GM19238 (cell line): ENCODE measurements at regions not wholly inside any gene's neighbourhood (a gene's known extent, or its start where the extent isn't known, plus 50 kb on each side); places are given as distances from the start of the nearest gene placed in this dataset.
"Not testable (repeated sequence)": the region's sequence is repeated elsewhere in the genome, so short reads cannot be mapped to it uniquely, and the experiment has no call there.

Source experiments
- DNase-seq: peaks from one replicate; pipeline ENCODE4 v3.0.0; 2011; ENCODE audit warnings: low spot score; ENCODE audit not compliant: insufficient read length

DNA sequence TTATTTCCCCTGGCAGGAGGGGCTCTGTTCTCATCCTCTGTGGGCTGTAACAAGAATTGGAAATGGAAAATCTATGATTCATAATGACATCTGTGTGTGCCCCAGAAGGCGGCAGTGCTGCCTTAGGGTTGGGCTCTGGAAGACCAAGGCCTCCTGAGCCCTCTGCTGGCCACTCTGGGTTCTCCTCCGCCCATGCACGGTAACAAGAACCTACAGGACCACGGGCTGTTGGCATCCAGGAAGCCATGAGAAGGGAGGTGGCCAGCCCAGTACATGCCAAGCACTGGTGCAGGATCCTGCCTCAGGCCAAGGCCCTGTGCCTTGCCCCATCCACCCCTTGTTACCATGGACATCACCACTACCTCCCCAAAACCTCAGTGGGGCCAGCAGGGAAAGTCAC, 454.2 kb downstream of the TP53TG3F start:
- DNase-seq, result not testable (repeated sequence)

DNA sequence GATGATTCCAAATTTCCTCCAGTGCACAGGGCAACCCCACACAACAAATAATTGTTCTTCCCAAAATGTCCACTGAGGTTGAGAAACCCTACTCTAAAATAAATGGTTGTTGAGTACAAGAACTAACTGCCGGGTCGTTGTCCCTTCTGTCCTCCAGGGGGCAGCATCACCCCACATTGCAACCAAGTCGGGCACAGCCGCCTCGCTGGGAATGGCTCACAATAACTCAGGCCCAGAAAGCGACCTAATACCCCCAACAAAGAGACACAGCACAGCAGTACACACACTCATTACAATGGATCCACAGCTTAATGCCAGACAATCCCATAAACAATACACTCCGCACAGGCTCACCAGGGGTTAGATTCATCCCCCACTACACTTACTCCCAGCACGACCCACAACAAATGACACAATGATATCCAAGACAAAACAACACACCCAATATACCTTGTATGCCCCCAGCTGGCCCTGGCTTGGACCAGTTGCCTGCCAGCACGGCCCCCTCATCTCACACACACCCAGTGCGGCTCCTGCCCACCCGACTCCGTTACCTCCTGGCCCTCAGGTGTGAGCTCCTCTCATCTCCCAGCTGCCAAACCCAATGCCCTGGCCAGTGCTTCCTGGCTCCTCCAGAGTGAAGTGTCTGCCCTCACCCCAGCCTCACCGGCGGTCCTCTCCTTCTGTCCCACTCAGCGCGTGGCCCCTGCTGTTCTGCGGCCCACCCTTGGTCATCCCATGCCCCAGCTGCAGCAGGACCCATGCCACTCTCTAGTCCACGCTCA, 461.5 kb downstream of the TP53TG3F start:
- not testable (repeated sequence) for DNase-seq

DNA sequence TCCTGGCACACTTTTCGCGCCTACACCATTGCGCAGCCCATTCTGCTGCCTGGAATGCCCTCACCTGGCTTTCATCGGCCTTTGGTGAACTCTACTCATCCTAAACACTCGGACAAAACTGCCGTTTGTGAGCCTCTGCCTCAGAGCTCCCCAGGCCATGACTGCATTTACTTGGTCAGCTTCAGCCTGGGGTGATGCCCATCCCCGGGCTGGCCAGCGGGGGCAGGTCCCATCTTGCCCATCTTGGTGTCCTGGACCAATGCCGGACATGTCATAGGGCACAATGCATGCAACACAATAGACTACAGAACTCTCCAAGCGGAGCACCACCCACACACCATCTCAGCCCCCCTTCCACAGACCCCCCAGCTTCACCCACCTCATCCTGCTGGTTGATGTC, 463.5 kb downstream of the TP53TG3F start:
- DNase-seq, result peak; percentile 0

DNA sequence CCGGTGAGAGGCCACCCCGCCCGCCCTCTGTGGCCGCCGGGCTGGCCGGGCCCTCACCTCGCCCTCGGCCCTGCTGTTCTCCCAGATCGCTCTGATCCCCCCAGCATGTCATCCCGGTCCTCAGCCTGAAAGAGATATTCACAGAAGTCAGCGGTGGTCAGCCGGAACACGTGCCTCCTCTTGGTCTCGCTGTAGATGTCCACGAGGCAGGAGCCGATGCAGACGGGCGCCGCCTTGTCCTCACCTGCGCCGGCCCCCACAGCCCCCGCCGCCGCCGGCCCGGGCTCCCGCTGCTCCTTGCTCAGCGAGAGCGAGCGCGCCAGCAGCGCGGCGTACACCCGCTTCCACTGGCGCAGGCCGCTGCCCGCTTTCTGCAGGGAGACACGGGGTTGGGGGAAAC, 468.6 kb downstream of the TP53TG3F start:
- DNase-seq, result not testable (repeated sequence)

DNA sequence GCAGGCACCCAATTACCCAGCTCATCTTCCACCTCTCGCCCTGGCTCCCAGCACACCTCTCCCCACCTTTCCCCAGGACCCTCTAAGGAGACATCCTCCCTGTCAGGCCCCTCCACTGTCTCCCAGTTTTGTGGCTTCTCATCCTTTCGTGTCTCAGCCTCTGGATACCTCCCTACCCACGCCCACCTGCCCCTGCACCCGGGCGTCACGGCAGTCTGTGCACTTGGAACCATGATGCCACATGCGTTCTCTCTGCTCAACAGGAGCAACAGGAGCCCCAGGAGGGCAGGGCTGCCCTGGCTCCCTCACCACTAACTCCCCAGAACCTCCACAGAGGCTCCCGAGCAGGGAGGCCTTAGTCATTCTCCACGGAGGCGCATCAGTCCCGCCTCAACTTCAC, 472.8 kb downstream of the TP53TG3F start:
- not testable (repeated sequence) for DNase-seq

DNA sequence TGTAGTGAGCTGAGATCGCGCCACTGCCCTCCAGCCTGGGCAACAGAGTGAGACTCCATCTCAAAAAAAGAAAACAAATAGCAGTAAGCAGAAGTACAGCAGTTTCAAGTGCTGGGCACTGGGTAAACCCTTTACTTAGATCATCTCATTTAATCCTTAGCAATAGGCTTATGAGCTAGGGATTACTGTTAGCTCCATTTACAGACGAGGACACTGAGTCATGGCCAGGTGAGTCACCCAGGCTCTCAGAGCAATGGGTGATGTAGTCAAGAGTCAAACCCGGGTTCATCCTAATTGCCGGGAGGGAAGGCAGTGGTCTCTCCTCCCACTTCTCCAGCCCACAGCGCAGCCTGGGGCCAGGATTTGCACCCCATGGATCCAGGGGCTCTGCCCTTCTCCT, 473.6 kb downstream of the TP53TG3F start:
- DNase-seq, result not testable (repeated sequence)

DNA sequence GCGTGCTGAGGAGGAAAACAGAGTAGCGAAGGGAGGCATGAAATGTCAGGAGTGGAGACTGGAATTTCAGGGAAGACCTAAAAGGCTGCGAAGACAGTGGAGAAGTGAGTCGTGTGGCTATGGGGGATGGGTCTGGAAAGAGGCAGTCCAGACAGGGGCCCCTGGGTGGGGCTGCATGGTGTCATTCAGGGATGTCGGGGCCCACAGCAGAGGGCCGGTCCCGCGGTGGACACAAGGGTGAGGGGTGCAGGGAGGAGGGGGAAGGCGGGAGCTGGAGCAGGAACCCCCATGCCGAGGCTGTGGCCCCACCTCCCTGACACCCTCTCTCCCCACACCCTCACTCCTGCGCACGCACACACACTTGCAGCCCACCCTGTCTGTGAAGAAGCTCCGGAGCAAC, 476.4 kb downstream of the TP53TG3F start:
- DNase-seq, result not testable (repeated sequence)

DNA sequence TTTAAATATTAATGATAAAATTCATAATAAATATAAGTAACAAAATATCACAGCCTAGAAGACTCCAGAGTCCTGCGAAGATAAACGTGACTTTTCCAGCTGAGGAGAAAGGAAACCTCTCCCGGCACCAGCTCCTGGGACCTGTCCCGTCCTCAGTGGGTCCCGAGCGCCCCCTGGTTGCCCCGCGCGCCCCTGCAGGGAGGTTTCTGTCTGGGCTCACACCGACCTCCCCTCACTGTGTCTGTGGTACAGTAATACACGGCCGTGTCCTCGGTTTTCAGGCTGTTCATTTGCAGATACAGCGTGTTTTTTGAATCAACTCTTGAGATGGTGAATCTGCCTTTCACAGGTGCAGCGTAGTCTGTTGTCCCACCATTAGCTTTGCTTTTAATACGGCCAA, 478.7 kb downstream of the TP53TG3F start:
- not testable (repeated sequence) for DNase-seq

DNA sequence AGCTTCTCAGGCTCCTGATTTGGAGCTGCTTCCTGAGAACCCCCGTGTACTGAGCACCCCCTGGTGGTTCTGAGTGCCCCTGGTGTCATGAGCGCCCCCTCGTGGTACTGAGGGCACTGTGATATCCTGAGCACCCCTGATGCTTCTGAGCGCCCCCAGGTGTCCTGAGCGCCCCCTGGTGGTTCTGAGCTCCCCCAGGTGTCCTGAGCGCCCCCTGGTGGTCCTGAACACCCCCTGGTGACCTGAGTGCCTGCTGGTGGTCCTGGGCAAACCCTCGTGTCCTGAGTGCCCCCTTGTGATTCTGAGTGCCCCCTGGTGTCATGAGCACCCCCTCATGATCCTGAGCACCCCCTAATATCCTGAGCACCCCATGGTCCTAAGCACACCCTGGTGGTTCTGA, 502.1 kb downstream of the TP53TG3F start:
- DNase-seq, result not testable (repeated sequence)

DNA sequence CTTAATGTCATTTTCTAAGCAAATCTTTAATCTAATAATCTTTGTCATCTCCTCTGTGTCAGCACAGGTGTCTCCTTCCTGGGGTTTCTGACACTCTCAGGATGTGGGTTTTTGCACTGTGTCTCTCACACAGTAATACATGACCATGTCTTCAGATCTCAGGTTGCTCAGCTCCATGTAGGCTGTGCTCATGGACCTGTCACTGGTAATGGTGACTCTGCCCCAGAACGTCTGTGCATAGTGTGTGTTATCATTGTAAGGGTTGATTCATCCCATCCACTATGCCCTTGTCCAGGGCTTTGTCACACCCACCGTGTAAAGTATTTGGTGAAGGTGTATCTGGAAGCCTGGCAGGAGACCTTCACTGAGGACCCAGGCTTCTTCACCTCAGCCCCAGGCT, 506.1 kb downstream of the TP53TG3F start:
- not testable (repeated sequence) for DNase-seq

DNA sequence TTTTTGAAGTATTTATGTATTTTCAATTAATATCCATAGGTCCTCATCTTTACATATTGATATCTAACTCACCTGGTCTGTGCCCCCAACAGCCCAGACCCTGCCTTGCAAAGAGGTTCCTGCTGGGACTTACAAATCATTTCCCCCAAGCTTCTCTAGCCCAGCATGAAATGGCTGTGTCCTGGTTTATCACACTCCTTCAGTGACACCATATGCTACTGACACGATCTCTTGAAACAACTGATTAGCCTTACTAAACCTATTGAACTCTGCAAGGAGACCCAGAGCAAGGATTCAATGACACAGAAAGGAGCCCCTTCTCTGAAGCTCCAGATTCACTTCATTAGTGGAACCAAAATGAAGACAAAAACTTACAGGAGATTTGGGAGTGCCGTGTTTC, 507.4 kb downstream of the TP53TG3F start:
- not testable (repeated sequence) for DNase-seq

DNA sequence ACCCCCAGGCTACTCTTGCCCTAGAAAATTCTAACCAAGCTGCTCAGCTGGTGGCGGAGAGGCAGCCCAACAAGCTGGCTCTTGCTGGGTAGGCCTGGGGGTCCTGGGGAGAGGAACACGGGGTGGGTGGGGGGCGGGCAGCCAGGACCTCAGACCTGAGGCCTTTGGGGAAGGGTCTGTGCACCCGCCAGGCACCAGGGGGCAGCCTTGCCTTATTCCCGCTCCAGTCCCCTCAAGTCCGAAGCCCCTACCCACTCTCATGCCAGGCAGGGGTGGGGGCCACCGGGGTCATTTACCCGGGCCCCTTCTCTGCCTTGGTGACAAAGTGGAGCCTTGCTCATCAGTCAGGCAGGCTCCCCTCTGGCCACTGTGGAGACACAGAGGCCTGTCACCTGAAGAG, 515.1 kb downstream of the TP53TG3F start:
- not testable (repeated sequence) for DNase-seq

DNA sequence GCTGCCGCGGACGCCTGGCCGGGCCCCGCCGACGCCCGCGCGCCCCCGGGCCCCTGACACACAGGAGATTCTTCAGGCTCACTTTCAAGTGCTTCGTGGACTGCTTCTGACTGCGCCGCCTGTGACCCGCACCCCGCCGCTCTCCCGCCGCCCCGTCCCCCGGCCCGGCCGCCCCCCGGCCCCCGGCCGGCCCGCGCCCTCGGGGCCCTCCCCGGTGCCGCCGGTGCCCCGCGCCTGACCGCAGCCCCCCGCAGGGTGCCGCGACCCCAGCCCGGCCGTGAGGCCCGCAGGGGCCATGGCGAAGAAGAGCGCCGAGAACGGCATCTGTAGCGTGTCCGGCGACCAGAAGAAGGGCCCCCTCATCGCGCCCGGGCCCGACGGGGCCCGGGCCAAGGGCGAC, 516.3 kb downstream of the TP53TG3F start:
- not testable (repeated sequence) for DNase-seq

DNA sequence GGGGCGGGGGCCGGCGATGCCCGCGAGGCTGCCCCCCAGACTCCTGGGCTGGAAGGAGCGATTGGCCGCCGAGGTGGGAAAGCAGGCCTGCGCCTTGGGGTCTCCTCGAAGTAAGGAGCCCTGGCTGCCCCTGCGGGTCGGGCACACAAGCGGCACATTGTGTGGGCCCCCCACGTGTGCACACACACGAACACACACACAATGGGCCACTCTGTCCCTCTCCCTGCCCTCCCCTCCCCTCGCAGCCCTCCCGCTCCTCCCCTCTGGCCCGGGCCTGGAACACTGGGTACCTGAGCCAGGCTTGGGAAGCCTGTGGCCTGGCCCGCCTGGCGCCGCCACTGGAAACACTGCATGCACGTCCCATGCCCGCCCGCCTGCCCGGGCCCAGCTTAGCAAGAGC, 517.1 kb downstream of the TP53TG3F start:
- DNase-seq, result not testable (repeated sequence)

DNA sequence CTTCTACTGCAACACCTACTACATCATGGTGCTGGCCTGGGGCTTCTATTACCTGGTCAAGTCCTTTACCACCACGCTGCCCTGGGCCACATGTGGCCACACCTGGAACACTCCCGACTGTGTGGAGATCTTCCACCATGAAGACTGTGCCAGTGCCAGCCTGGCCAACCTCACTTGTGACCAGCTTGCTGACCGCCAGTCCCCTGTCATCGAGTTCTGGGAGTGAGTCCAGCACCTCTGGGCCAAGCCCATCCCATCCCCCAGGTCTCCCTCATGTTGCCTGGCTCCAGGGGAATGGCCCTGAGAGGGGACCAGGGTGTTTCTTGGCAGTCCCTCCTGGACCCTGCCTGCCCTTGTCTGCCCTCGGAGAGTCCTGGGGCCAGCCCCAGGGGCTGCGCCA, 519.4 kb downstream of the TP53TG3F start:
- not testable (repeated sequence) for DNase-seq

DNA sequence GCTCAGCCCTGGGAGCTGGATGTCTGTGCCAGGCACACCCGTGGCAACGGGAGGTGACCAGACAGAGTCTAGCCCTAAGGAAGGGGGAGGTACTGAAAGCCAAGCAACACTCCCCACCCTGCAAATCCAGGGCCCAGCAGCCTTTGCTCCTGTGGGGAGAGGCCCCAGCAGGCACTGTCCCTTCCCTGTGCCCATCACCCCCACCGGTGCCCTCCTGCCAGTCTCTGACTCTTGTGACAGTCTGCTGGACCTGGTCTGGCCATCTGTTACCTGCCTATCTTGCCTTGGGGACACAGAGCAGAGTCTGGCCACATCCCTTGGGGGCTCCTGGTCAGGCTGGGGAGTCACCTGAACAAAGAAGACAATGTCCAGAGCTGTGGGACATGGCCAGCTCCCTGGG, 520.2 kb downstream of the TP53TG3F start:
- DNase-seq, result not testable (repeated sequence)

DNA sequence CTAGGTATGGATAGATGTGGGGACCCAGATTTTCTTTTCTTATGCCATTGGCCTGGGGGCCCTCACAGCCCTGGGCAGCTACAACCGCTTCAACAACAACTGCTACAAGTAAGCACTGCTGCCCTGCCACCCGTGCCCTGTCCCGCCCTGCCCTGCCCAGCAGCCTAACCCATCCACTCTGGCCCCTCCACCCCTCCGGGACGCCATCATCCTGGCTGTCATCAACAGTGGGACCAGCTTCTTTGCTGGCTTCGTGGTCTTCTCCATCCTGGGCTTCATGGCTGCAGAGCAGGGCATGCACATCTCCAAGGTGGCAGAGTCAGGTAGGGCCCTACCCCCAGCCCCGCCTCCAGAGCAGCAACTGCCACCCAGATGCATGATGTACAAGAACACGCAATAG, 521.3 kb downstream of the TP53TG3F start:
- not testable (repeated sequence) for DNase-seq

DNA sequence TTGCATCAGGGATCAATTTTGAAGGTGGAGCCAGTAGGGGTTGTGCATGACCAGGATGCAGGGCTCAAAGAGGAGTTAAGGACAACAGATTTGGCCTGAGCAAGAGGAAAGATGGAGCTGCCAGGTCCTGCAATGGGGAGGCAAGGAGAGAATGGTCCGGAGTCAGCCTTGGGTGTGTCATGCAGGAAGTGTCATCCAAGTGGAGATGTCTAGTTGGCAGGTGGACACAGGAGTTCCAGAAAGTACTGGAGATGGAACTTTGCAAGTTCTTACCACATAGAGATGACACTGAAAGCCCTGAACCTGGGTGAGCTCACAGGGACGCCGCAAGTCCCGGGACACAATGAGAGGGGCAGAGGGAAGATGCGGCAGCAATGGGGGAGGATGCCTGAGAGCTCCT, 525.0 kb downstream of the TP53TG3F start:
- not testable (repeated sequence) for DNase-seq

DNA sequence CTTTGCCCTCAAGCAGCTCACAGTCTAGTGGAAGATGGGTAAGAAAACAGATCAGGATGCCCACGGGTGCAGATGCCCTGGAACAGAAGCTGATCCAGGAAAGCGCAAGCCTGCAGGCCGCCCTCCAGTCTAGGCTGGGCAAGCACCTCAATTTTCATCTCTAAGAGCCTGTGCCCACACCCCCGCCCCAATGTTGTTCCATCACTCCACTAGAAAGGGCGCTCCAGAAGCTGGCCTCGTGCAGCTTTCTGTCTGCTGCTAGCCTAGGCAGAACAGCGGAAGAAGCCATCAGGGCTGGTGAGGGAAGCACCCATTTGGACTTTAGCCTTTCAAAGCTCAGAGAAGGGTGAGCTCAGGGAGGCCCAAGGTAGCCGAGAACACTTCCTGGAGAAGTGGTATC, 527.1 kb downstream of the TP53TG3F start:
- not testable (repeated sequence) for DNase-seq

DNA sequence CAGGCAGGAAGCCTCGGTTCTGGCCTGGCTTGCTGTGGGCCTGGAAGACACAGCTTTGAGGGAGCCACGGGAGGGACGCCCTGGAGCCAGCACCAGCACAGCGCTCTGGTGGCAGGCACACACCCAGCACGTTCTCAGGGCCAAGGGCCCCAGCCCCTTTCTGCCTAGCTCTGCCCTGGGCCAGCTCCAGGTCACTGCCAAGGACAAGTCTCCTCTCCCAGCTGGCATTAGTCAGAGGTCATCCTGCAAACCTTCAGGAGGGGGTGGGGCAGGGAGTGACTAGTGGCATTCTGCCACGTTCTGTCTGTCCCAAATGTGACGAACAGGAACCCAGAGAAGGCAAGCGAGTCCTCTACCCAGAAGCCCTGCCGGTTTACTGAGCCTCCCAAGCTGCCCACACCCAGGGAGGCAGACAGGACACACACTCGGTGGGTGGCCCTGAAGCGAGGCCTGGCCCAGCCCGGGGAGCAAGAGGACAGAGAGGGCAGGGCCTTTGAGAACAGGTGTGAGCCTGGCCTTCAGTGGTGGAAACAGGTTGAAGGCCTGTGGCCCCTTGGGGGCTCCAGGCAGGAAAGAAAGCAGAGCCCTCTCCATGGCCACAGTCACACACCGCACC, 528.0 kb downstream of the TP53TG3F start:
- DNase-seq, result not testable (repeated sequence)

DNA sequence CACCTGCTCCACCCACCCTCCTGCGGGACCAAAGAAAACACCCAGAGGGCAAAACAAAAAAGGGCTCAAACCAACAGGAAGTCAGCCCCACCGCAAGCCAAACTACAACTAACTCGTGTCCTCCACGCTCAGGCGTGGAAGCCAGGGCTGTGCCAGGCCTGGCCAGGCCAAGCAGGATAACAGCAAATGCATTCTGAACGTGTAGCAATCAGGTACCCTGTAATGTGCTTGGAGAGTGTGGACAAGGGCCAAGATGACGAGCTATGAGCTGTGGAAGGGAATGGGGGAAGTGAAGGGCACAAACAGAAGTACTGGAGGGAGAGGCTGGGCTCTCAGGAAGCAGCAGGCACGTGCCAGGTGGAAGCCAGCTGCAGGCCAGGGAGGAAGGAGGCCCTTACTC, 528.6 kb downstream of the TP53TG3F start:
- DNase-seq, result not testable (repeated sequence)

DNA sequence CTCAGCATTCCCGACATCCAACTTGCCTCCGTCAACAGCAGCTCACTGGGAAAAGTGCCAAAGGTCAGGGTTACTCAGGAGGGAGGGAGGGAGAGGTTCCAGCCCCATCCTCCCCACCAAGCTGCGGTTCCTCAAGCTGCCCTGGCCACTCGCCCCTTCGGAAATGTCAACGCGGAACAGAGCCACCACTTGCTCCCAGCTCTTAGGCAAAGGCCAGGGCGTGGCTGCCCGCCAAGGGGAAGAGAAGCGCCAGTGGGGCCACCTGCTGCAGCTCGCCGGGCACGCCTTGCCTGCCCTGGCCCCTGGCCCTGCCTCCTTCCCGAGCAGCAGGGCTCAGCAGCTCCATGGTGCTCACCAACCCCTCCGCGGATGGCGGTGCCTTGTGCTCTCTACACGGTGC, 531.1 kb downstream of the TP53TG3F start:
- DNase-seq, result not testable (repeated sequence)
